HCT116 (cell line): ENCODE measurements at regions not wholly inside any gene's neighbourhood (a gene's known extent, or its start where the extent isn't known, plus 50 kb on each side); places are given as distances from the start of the nearest gene placed in this dataset.

ENCODE experiments used
- ATAC-seq: fragments of 200-7000 bp; cut with Tn5 transposase; 2 replicates; pipeline ENCODE4 v1.9.1; 2020; ENCODE audit warnings: mild to moderate bottlenecking, moderate library complexity
- BruUV-seq: library from RNA; stranded (reverse); fragments of 400-500 nt; replicated peaks from 2 replicates; lab custom pipeline; 2021; lab: Mats Ljungman, UMichigan
- CTCF ChIA-PET: fragments of 300-600 bp; sonication (Branson Sonifier 250); formaldehyde crosslinking; loops from one replicate; lab custom pipeline; 2021; ENCODE audit warnings: antibody characterized with exemption; lab: Charles Lee
- POLR2A ChIA-PET: fragments of 300-600, 350-600 bp; sonication (Branson Sonifier 250); formaldehyde crosslinking; loops from one replicate; lab custom pipeline; 2021; ENCODE audit warnings: antibody characterized with exemption; lab: Charles Lee
- RAD21 ChIA-PET, 2 experiments: fragments of 300-600 bp; sonication (Branson Sonifier 250); formaldehyde crosslinking; loops; one replicate each; lab custom pipeline; 2023; ENCODE audit warnings: low total read pairs in 2 of 2; ENCODE audit not compliant: uncharacterized antibody in 2 of 2, unreplicated experiment in 2 of 2, low non-redundant PET in 1 of 2; lab: Charles Lee
- DNase-seq: peaks from one replicate; pipeline ENCODE4 v3.0.0-alpha.2; 2010; ENCODE audit warnings: low read depth, low spot score
- H2AFZ ChIP-seq: fragments of 200-600 bp; shearing (Covaris generic), sonication (generic); 2 replicates; pipeline ENCODE4 v1.6.1; 2017; ENCODE audit warnings: low read depth, mixed run types, mixed read lengths, antibody characterized with exemption, low read length; ENCODE audit not compliant: poor library complexity, severe bottlenecking
- H3K27ac ChIP-seq: 2 replicates; pipeline ENCODE4 v1.5.1; 2012; ENCODE audit warnings: low read depth, low read length
- H3K27me3 ChIP-seq: fragments of 200-600 bp; sonication (generic); 2 replicates; pipeline ENCODE4 v1.6.1; 2016; ENCODE audit warnings: mixed run types, low read length, mixed read lengths; ENCODE audit not compliant: insufficient read depth
- H3K36me3 ChIP-seq, 2 experiments: fragments of 200-500 bp in 1 of 2; fragments of 200-600 bp in 1 of 2; sonication (Bioruptor generic) in 1 of 2; sonication (generic) in 1 of 2; 2 replicates each; pipeline versions ENCODE4 v1.5.1 to v1.6.1; 2014 to 2016; ENCODE audit warnings: low read length in 2 of 2, inconsistent platforms in 1 of 2, mixed read lengths in 1 of 2, mixed run types in 1 of 2; ENCODE audit not compliant: insufficient read depth in 2 of 2, control insufficient read depth in 1 of 2
- H3K4me1 ChIP-seq, 2 experiments: fragments of 200-600 bp in 1 of 2; sonication (generic) in 1 of 2; 2 replicates each; pipeline versions ENCODE4 v1.5.1 to v1.6.1; 2012 to 2017; ENCODE audit warnings: low read length in 2 of 2, inconsistent platforms in 1 of 2, mild to moderate bottlenecking in 1 of 2, mixed read lengths in 1 of 2, mixed run types in 1 of 2, moderate library complexity in 1 of 2; ENCODE audit not compliant: insufficient read depth in 2 of 2, control insufficient read depth in 1 of 2
- H3K4me2 ChIP-seq: fragments of 200-600 bp; sonication (generic); 2 replicates; pipeline ENCODE4 v1.6.1; 2017; ENCODE audit warnings: mixed run types, low read length, mixed read lengths
- H3K4me3 ChIP-seq, 2 experiments: fragments of 200-600 bp in 1 of 2; sonication (generic) in 1 of 2; replicated peaks in 1 of 2; 2 replicates each; pipeline ENCODE4 v1.5.1; 2011 to 2016; ENCODE audit warnings: low read length in 2 of 2, control low read depth in 1 of 2, low read depth in 1 of 2, mild to moderate bottlenecking in 1 of 2, mixed read lengths in 1 of 2, mixed run types in 1 of 2
- H3K79me2 ChIP-seq: fragments of 200-600 bp; sonication (generic); 2 replicates; pipeline ENCODE4 v1.6.1; 2017; ENCODE audit warnings: mild to moderate bottlenecking, mixed run types, low read length, moderate library complexity, mixed read lengths; ENCODE audit not compliant: insufficient read depth
- H3K9ac ChIP-seq: fragments of 200-600 bp; sonication (generic); 2 replicates; pipeline ENCODE4 v1.6.1; 2016; ENCODE audit warnings: low read length, mixed read lengths
- H3K9me2 ChIP-seq: fragments of 200-600 bp; sonication (generic), shearing (Covaris generic); 2 replicates; pipeline ENCODE4 v1.6.1; 2017; ENCODE audit warnings: mixed run types, mild to moderate bottlenecking, moderate library complexity; ENCODE audit not compliant: insufficient read depth
- H3K9me3 ChIP-seq, 2 experiments: fragments of 200-500 bp in 1 of 2; fragments of 200-600 bp in 1 of 2; sonication (Bioruptor generic) in 1 of 2; sonication (generic) in 1 of 2; 2 replicates each; pipeline ENCODE4 v1.6.1; 2014 to 2017; ENCODE audit warnings: low read length in 2 of 2, mixed read lengths in 2 of 2, inconsistent platforms in 1 of 2, low read depth in 1 of 2, mild to moderate bottlenecking in 1 of 2, mixed run types in 1 of 2, moderate library complexity in 1 of 2; ENCODE audit not compliant: control insufficient read depth in 1 of 2, insufficient read depth in 1 of 2
- H4K20me1 ChIP-seq: fragments of 200-600 bp; sonication (generic), shearing (Covaris generic); 2 replicates; pipeline ENCODE4 v1.6.1; 2017; ENCODE audit warnings: mixed run types, mild to moderate bottlenecking, moderate library complexity; ENCODE audit not compliant: insufficient read depth
- ATF3 ChIP-seq: IDR thresholded peaks from 2 replicates; pipeline ENCODE4 v1.6.1; 2012
- EGR1 ChIP-seq: IDR thresholded peaks from 2 replicates; pipeline ENCODE4 v1.6.1; 2012; ENCODE audit warnings: low read depth
- ELF1 ChIP-seq: IDR thresholded peaks from 2 replicates; pipeline ENCODE4 v1.6.1; 2012; ENCODE audit warnings: low read depth, borderline replicate concordance
- EZH2 ChIP-seq: fragments of 200-600 bp; sonication (generic); IDR thresholded peaks from 2 replicates; pipeline ENCODE4 v1.6.1; 2017; ENCODE audit warnings: antibody characterized with exemption, mixed run types
- FOSL1 ChIP-seq: IDR thresholded peaks from 2 replicates; pipeline ENCODE4 v1.6.1; 2012; ENCODE audit warnings: low read depth
- MAX ChIP-seq: IDR thresholded peaks from 2 replicates; pipeline ENCODE4 v1.6.1; 2012
- POLR2AphosphoS5 ChIP-seq: IDR thresholded peaks from 2 replicates; pipeline ENCODE4 v1.6.1; 2011; ENCODE audit warnings: mild to moderate bottlenecking, low read depth, low read length, moderate library complexity
- REST ChIP-seq: IDR thresholded peaks from 2 replicates; pipeline ENCODE4 v1.6.1; 2012; ENCODE audit warnings: low read depth
- SIN3A ChIP-seq: IDR thresholded peaks from 2 replicates; pipeline ENCODE4 v1.6.1; 2012; ENCODE audit warnings: low read depth
- SP1 ChIP-seq: IDR thresholded peaks from 2 replicates; pipeline ENCODE4 v1.6.1; 2012; ENCODE audit warnings: low read depth
- SRF ChIP-seq: IDR thresholded peaks from 2 replicates; pipeline ENCODE4 v1.6.1; 2012; ENCODE audit warnings: low read depth
- TCF7L2 ChIP-seq: IDR thresholded peaks from 2 replicates; pipeline ENCODE4 v1.7.0; 2011; ENCODE audit warnings: borderline replicate concordance, inconsistent platforms; ENCODE audit not compliant: insufficient read depth, insufficient read length; ENCODE audit errors: extremely low read depth
- ZBTB33 ChIP-seq: IDR thresholded peaks from 2 replicates; pipeline ENCODE4 v1.6.1; 2011; ENCODE audit warnings: mild to moderate bottlenecking, low read length, moderate library complexity; ENCODE audit not compliant: insufficient replicate concordance; ENCODE audit errors: extremely low read depth
- intact Hi-C: fragments of 100-400 bp; cut with micrococcal nuclease; formaldehyde crosslinking; loops from 2 replicates; pipeline ENCODE4 v1.10.0; 2022

- TF ChIP-seq ZBTB33 (no peak), ELF1 (no peak), EZH2 (no peak), REST (no peak), SRF (no peak), EGR1 (no peak), SIN3A (no peak)
- TF ChIP-seq, all 23 proteins: peak for 0
Measured at GRCh38 chr19:31625056-31625455, 275.8 kb upstream of the TSHZ3 start (continued).

- H4K20me1 ChIP-seq = no peaks in the 10 kb centered on the region
- no peaks in the 10 kb centered on the region for H3K4me1 ChIP-seq
- H3K9ac ChIP-seq = no peak overlapping the region
- H3K27ac ChIP-seq = no peak overlapping the region
- H2AFZ ChIP-seq = no peak overlapping the region
- no TSS peak for BruUV-seq
- ChIA-PET CTCF (no interaction called here), POLR2A (no interaction called here), RAD21 (no interaction called here)
- peaks cover 7 to 33% of the 10 kb centered on the region in 2 experiments; a peak in 2 of 4 replicates for H3K9me3 ChIP-seq
- intact Hi-C loops = no loop called here
- no peaks in the 10 kb centered on the region for H3K36me3 ChIP-seq
- no peak overlapping the region for H3K4me2 ChIP-seq
- H3K27me3 ChIP-seq = no peaks in the 10 kb centered on the region
- no peaks in the 10 kb centered on the region for H3K79me2 ChIP-seq
- H3K4me3 ChIP-seq = no peak overlapping the region
- H3K9me2 ChIP-seq = no peaks in the 10 kb centered on the region
- DNase-seq (no peak), ATAC-seq (no peak)
- TF ChIP-seq ATF3 (no peak), SP1 (no peak), REST (no peak), TCF7L2 (no peak), MAX (no peak), POLR2AphosphoS5 (no peak), ZBTB33 (no peak), FOSL1 (no peak), EGR1 (no peak)
Measured at GRCh38 chr19:31625575-31625974, 276.3 kb upstream of the TSHZ3 start.
